Omental fat pad (tissue), 3 donors: ENCODE measurements at regions not wholly inside any gene's neighbourhood (a gene's known extent, or its start where the extent isn't known, plus 50 kb on each side); places are given as distances from the start of the nearest gene placed in this dataset.

ENCODE experiments used
- ATAC-seq: fragments of 150-250 bp; one replicate; pipeline ENCODE4 v1.9.1; 2016; ENCODE audit warnings: mild to moderate bottlenecking, moderate library complexity; ENCODE audit not compliant: low FRiP score
- DNase-seq: peaks from one replicate; pipeline ENCODE4 v3.0.0-alpha.2; 2019; ENCODE audit warnings: low spot score
- CTCF ChIP-seq, 3 donors: fragments of 450-650 bp; IDR thresholded peaks; one replicate each; pipeline ENCODE4 v1.5.1; 2016 to 2017; ENCODE audit warnings: antibody characterized with exemption in 3 of 3, mild to moderate bottlenecking in 3 of 3, moderate library complexity in 2 of 3

GRCh38 chr11:91653079-91653754 lies 571.4 kb upstream of the FAT3 start:
- ATAC-seq (no peak), DNase-seq (no peak)
- no peak for TF ChIP-seq CTCF (IDR thresholded peaks at IDR 0.05)

- DNase-seq (no peak), ATAC-seq (no peak)
- TF ChIP-seq CTCF (IDR thresholded peaks at IDR 0.05), result no peak
These were observed 573.8 kb upstream of the FAT3 start for GRCh38 chr11:91650802-91651201.

- ATAC-seq, result no peak
- DNase-seq, result no peak
- TF ChIP-seq CTCF (IDR thresholded peaks at IDR 0.05), result no peak
These were observed 583.5 kb upstream of the FAT3 start for GRCh38 chr11:91641153-91641552.

- TF ChIP-seq CTCF (IDR thresholded peaks at IDR 0.05), result no peak
- DNase-seq, result no peak
- no peak for ATAC-seq
These were observed 585.3 kb upstream of the FAT3 start for GRCh38 chr11:91639359-91639758.

GRCh38 chr11:91630916-91631673 lies 593.5 kb upstream of the FAT3 start:
- no peak for DNase-seq
- ATAC-seq, result no peak
- no peak for TF ChIP-seq CTCF (IDR thresholded peaks at IDR 0.05)

- DNase-seq, result no peak
- TF ChIP-seq CTCF (IDR thresholded peaks at IDR 0.05), result no peak
- no peak for ATAC-seq
These were observed 599.1 kb upstream of the FAT3 start for GRCh38 chr11:91625495-91625894.

GRCh38 chr11:91624021-91624420 lies 600.6 kb upstream of the FAT3 start:
- ATAC-seq, result no peak
- TF ChIP-seq CTCF (IDR thresholded peaks at IDR 0.05), result no peak
- no peak for DNase-seq
